HG02943 (cell line): ENCODE measurements at regions not wholly inside any gene's neighbourhood (a gene's known extent, or its start where the extent isn't known, plus 50 kb on each side); places are given as distances from the start of the nearest gene placed in this dataset.

ENCODE experiments used
- ATAC-seq: cut with Tn5 transposase; IDR thresholded peaks from one replicate; pipeline ENCODE4 v1.9.1; 2021; ENCODE audit warnings: mild to moderate bottlenecking, low read depth, moderate library complexity; ENCODE audit not compliant: unreplicated experiment

DNA sequence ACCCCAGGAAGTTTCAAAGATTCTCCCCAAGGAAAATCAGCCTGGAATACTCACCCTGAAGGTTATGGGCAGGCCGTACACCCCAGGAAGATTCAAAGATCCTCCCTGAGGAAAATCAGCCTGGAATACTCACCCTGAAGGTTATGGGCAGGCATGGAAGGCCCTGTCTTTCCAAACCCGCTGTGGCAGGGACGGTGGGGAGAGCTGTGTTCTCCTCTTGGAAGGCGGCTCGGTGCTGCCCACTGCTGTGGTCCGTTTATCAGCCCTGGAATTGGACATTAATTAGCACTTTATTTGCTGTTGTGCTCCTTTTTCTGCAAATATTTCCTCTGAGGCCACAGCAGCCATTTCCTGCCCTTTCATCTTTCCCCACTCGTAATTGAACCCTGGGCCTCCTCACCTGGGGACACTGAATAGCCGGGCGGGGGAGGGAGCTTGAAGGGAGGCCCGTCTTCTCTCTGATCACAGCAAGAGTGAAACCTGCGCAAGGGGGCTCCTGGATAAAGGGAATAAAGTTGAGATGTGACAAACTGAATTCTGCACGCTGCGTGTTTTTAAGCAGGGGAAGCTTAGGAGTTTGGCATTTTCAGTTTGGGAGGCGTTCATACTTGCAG, 308.7 kb upstream of the SALL3 start:
- no peak for ATAC-seq

DNA sequence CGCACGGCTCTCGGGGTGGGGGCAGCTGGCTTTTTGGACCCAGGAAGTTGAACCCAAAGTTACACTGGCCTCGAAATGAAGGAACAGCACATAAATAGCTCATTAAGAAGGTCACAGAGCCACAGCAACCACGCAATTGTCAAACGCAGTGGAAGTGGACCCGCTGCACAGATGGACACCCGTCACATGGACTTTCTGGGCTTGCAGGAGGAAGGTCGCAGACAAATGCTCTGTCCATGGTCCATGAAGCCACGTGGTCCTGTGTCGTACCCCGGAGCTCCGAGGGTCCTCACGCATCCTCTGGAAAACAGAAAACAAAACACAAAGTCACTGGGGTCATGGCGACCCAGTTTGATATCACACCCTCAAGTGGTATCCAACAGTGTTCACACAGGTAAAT, 308.1 kb upstream of the SALL3 start:
- ATAC-seq, result no peak

DNA sequence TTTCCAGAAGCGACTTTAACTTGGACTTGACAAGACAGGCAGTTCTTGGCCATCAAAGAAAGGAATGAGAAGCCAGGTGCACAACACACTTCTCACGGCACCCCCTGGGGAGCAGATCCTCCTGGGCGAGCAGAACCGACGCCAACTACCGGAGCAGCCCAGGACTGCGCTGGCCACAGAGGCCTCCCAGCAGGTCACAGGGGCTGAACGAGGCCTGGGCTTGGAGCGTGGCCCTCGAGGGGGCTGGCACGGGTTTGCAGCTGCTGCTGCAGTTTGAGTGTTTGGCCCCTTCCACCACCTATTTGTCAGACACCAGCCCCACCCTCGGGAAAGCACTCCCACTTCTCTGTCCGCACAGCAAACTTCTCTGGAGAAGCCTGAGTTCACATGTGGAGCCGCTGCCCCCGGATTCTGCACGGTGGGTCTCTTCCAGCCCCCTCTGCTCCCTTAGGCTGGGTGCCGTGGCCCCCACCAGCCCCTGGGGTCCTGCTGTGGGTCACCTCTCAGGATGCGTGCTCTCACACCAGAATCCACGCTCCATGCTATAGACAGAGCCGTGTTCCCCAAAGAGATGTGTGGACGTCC, 306.7 kb upstream of the SALL3 start:
- no peak for ATAC-seq

DNA sequence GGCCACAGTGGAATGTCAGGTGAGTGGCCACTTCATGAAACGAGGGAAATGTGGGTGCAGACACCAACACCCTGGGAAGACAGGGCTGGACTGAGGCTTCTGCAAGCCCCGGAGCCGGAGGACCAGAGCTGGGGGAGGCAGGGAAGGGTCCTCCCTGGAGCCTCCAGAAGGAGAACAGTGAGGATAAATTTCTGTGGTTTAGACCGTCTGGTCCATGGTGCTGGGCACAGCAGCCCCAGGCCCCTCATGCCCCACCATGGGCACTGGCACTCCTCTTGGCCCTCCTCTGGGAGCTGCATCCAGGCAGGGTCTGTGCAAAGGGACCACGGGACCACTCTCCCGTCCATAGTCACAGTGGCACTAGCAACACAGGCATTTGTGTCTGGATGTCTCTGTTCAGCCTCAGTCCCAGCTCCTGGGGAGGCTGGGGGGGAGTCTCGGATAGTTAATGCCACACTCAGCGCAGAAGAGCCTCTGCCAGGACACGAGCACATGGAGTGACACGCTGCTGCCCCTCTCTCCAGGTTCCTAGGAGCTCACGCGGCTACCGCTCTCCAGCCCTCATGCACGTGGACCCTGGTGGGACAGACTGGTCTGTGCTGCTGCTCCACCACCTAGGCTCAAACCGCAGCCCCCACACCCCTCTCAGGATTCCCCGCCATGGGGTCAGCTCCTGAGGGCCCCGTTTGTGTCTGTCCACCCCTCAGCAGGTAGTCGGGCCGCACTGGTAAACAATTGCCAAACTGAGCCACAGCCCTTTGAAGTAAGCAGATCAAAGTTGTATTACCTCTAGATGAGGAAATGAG, 305.9 kb upstream of the SALL3 start:
- ATAC-seq, result no peak

DNA sequence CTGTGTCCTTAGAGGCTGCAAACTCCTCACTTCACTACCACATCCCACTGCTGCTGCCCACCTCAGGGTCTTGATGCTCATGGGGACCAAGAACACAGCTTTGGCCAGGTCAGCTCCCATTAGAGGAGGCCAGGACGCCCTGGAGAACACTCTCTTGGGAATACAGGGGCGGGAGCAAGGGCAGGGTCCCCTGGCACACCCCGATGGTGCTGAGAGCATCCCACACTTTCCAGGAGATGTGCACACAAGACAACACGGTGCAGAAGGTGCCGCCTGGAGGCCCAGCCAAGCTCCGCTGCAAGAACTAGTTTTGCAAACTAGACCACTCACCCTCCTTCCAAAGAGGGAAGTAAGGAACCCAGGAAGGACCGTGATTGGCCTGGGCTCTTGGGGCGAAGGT, 304.4 kb upstream of the SALL3 start:
- ATAC-seq, result no peak

DNA sequence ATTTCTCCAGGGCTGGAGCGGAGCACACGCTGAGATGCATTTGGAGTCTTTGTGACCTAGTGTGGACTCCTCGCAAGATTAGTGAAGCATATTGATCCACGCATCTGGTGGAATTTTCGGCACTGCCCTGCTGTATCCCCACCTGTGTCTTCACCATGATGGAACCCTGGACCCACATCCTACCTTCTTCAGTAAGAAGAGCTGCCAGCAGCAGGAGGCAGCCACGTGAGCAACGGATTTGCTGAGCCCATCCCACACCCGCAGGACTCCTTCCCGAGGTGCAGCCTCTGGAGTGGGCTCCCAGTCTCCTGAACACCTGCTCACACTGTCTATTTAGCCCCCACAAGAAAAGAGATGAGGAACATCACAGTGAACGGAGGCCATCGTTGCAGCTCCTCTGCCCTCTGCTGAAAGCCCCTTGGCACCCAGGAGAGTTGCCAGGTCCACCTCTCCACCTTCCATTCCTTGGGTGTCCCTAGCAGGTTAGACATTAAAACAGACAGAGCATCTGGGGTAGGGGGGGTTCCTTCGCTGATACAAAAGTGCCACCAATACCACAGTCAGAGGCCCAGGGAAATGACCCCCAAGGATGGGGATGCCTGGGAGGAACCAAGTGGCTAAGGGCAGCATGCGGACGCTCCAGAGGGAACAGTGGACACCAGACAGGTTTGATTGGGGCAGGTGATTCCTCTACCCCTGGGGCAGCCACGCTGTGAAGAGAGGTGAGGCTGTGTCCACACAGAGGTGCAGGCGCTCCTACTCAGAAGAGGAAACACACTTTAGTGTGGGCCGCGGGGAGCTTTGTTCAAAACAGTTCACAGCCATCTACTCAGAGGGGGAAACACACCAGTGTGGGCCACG, 302.8 kb upstream of the SALL3 start:
- no peak for ATAC-seq

DNA sequence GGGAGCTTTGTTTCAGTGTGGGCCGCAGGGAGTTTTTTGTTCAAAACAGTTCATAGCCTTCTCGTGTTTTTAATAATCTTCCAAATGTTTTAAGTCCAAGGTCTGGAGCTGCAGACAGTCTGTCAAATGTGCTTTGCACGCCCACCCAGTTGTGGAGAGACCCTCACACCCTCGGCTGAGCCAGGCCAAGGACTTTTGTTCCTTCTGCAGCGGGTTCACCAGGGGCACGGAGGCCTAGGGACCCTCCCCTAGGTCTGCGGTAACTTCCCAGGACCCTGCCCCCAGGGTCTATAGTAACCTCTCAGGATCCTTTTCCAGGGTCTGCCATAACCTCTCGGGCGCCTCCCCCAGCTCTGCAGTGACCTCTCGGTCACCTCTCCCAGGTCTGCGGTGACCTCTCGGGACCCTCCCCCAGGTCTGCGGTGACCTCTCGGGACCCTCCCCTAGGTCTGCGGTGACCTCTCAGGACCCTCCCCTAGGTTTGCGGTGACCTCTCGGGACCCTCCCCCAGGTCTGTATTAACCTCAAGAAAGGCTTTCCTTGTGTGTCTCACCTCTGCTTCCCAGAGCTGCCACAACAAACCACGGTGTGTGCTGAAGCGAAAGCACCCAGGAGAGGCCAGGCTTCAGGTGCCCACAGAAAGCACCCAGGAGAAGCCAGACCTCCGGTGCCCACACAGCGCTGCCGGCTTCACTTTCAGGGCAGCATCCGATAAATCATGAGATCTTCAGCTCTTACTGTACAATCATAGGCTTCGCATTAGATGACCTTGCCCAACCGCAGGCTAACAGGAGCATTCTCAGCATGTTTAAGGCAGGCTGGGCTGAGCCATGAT, 301.9 kb upstream of the SALL3 start:
- ATAC-seq, result no peak

DNA sequence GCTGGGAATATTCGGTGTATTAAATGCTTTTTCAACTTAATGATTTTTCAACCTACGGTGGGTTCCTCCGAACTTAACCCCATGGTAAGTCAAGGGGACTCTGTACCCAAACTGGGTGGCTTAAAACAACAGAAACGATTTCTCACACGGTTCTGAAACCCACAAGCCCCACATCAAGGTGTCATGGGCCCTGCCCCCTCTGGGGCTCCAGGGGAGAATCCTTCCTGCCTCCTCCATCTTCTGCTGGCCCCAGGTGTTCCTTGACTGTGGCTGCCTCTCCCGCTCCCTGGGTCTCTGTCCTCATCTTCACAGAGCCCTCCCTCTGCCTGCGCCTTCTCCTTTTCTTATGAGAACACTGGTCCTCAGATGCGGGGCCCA, 301.3 kb upstream of the SALL3 start:
- ATAC-seq, result no peak

DNA sequence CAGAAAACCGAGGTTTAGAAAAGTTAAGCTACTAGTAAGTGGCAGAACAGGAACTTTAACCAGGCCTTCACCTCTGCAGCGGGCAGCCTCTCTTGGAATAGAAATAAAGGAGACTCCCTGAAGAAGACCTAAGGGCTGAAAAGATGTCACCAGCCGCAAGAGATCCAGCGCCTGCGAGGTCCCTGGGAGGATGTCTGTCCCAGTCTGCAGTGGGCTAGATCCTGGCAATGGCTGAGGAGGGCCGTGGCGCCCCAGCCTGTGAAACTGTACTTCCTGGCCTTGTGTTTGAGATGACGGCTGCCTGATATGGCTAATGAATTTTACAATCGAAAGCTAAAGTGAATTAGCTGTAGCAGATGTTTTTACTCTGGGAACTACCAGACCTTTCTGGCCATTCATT, 300.6 kb upstream of the SALL3 start:
- no peak for ATAC-seq

DNA sequence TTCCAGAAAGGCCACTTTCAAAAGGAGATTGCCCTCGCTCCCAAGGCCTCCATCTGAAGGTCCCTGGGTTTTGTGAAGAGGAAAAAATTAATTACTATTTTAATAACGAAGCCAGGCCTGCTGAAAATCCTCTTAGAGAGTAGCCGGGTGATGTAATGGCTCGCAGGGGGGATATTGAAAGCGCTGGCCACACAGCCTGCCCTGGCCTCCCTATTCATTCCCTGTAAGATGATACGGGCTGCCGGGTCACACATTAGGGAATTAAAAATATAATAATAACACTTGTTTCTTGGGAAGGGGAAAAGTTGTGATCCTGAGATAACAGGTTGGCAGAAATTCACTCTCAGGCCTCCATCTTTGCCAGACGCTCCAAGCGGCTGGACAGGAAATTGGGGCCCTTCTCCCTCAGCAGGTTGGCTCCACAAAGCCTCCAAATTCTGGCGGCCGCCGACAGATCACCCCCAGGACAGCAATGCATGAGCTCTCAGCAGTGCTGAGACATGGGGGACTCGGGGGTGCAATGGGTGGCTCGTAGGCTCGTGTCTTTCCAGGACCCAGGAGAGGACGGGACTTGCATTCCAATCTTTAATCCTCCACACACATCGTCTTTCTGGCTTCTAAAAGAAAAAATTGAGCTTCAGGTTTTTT, 299.9 kb upstream of the SALL3 start:
- no peak for ATAC-seq

DNA sequence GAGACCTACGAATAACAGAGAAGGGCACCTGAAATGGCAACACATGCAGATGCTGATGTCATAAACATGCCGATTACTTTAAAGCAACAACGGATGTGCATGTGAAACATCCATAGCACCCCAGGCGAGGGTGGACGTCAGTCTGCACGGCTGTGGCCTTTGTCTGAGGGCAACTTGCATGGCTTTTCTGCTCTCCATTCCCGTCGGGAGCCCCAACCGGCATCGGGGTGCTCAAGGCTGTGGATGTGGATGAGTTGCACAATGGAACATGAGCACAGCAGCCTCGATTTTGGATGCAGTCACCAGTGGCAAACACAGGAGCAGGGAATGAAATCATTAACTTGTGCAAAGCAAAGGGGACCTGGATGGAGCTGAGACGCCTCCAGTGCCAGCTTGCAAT, 298.2 kb upstream of the SALL3 start:
- no peak for ATAC-seq

DNA sequence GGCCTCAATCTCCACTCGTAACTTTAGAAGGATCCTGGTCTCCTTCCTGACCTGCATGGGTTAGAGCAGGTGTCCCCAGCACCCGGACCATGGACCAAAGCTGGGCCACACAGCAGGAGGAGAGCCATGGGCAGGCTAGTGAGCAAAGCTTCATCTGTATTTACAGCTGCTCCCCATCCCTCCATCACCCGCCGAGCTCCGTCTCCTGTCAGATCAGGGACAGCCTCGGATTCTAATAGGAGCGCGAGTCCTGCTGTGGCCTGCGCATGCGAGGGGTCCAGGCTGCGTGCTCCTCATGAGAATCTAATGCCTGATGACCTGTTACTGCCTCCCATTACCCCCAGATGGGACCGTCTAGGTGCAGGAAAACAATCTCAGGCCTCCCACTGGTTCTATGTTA, 297.7 kb upstream of the SALL3 start:
- no peak for ATAC-seq

DNA sequence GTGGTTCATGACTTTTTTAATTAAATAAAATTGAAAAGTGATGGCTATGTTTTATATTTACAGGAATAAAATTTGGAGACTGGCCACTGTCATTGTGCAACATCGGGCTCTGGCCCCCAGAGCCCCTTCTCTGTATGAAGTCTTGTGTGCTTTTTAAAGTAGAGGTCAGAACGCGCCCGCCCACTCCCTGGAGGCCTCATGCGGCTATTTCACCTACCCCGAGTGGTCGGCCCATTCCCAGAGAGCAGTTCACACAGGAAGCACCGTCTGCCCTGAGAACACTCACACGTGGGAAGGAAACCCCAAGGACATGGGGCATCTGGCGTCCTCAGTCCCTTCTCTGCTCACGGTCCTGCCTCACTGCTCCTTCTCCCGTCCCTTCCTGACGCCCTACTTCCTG, 296.9 kb upstream of the SALL3 start:
- no peak for ATAC-seq

DNA sequence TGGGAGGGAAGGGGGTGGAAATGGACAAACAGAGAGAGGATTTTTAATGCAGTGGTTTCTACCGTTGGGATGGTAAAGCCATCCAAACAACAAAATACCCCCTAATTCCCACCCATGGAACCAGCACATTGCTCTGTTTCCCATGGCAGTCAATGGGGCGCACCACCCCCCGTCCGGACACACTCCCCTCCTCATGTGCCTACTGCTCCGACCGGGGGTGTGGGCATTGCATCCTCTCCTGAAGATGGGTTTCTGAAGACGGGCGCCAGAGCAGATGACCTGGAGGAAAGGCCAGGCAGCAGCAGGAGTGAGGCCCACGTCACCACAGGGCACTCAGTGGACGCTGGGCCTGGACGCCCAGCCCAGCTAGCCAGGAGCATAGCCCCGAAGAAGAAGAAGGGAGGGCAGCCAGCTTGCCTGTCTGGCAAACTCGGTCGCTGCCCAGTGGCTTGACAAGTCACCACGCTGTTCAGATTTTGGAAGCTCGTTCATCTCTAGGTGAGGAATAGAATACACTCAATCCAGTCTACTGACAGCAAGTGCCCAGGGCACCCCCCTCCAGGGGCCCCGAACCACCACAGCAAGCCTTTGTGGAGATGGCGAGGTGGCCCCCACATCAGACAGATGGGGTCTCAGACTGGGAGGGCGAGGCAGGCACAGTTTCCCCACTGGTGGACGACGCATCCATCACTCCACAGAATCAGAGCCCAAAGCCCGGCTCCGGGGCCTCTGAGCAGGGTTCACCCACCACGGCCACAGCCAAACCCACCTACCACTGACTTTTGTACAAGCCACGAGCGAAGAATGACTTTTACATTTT, 296.2 kb upstream of the SALL3 start:
- ATAC-seq, result no peak

DNA sequence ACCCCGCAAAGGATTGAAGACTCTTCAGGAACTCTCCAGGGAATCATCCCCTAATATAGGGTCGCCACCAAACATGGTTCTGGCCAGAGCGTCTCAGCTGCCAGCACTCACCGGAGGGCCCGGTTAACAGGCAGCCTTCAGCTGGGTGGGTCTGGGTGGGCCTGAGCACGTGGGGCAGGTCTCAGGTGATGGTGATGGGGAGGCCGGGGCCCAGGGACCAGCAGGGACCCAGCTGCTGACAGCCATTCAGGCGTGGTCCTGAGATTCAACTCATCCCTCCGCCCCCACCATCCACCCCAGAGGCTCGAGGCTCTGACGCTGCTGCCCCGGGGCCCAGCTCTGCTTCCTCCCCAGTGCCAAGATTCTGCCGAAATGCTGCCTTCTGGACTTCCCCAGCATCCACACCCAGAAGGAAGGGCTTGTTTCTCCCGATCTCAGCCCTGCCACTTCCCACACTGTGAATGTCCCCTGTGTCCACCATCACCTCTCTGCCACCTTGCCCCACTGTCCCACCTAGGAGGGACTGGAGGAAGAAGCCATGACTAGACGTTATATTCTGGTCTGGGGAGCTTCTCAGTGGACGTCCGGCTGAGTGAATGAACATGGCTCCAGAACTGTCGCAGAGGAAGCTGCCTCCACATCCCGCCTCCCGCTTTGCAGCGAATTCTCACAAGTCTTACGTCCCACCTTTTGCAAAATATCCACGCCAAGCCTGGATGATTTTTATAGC, 294.2 kb upstream of the SALL3 start:
- ATAC-seq, result no peak

DNA sequence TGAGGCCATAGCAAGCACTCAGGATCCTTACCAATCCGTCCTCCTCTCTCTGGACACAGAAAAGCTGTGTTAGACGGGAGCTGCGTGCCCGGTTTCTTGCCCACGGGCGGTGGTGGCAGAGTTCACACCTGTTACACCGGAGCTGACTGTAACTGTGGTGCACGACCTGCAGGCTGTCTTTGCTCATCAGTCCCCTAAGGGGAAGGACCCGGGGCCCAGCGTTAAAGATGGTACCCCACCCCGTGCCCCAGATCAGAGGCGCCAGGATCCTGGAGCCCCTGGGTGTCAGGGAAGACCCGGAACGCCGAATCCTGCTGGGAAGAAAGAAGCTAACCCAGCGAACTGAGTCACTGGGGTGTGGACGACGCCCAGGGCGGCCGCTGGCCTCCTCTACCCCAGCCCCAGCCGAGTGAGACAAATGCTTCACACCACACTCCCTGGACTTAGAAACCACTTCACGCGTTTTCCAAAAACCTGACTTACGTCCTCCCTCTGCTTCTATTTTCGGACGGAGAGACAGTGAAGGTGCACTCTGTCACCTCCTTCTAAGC, 293.6 kb upstream of the SALL3 start:
- no peak for ATAC-seq

DNA sequence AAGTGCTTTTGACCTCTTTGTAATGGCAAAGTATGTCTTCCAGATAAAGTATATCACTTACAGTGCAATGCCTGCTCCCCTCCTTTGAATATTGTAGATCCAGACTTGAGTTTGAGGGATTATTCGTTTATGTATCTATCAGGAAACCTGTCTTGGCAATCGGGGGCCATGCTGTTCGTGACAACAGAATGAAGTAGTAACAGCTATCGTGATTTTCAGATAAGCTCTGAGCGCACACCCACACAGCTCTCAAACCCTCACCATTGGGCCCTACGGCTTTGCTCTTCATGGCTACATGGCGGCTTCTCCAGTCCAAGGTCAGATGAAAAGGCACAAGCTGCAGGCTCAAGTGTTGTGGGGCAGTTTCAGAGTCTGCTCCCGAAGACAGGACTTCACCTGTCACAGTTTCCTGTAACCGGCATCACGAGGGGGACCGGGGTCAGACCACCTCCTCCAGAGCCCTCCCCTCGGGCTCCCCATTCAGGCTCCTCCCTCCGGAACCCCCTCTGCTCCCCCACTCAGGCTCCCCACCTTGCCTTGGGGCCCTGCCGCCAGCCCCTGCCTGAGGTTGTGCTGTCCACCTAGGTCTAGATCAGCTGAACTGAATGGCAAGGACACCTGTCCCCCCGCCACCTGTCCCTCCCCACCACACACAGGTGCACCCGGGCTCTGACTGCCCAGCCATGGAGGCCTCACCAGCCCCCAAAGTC, 292.5 kb upstream of the SALL3 start:
- no peak for ATAC-seq
